ENCODE measurements at regions not wholly inside any gene's neighbourhood (a gene's known extent, or its start where the extent isn't known, plus 50 kb on each side); places are given as distances from the start of the nearest gene placed in this dataset.

GRCh38 chr16:87066133-87067002 lies 250.8 kb downstream of the C16orf95 start:
- DNase-seq (ENCODE audit: low read depth in 2 of 2), result no peak

- DNase-seq (ENCODE audit: low read depth in 2 of 2), result no peak
These were observed 250.1 kb downstream of the C16orf95 start for GRCh38 chr16:87067003-87067556.

GRCh38 chr16:87067836-87068761 lies 249.1 kb downstream of the C16orf95 start:
- DNase-seq (ENCODE audit: low read depth in 2 of 2), result no peak

GRCh38 chr16:87068762-87069150 lies 248.4 kb downstream of the C16orf95 start:
- DNase-seq (ENCODE audit: low read depth in 2 of 2), result no peak

- DNase-seq (ENCODE audit: low read depth in 2 of 2), result no peak
These were observed 246.5 kb downstream of the C16orf95 start for GRCh38 chr16:87070657-87071056.

GRCh38 chr16:87072101-87072500 lies 245.1 kb downstream of the C16orf95 start:
- DNase-seq (ENCODE audit: low read depth in 2 of 2), result no peak

GRCh38 chr16:87074641-87075318 lies 242.4 kb downstream of the C16orf95 start:
- DNase-seq (ENCODE audit: low read depth in 2 of 2), result no peak

- DNase-seq (ENCODE audit: low read depth in 2 of 2), result no peak
These were observed 241.8 kb downstream of the C16orf95 start for GRCh38 chr16:87075319-87075860.

- DNase-seq (ENCODE audit: low read depth in 2 of 2), result no peak
These were observed 240.8 kb downstream of the C16orf95 start for GRCh38 chr16:87076331-87076949.

- DNase-seq (ENCODE audit: low read depth in 2 of 2), result peak in 1 of 2 experiments; percentile 51
These were observed 240.0 kb downstream of the C16orf95 start for GRCh38 chr16:87076950-87077749.

GRCh38 chr16:87077750-87078127 lies 239.5 kb downstream of the C16orf95 start:
- no peak for DNase-seq (ENCODE audit: low read depth in 2 of 2)

- no peak for DNase-seq (ENCODE audit: low read depth in 2 of 2)
These were observed 236.5 kb downstream of the C16orf95 start for GRCh38 chr16:87080571-87081167.

- no peak for DNase-seq (ENCODE audit: low read depth in 2 of 2)
These were observed 231.8 kb downstream of the C16orf95 start for GRCh38 chr16:87085441-87085840.

GRCh38 chr16:87086156-87086555 lies 231.0 kb downstream of the C16orf95 start:
- DNase-seq (ENCODE audit: low read depth in 2 of 2), result no peak

- no peak for DNase-seq (ENCODE audit: low read depth in 2 of 2)
These were observed 230.6 kb downstream of the C16orf95 start for GRCh38 chr16:87086575-87086974.

GRCh38 chr16:87092958-87093357 lies 224.2 kb downstream of the C16orf95 start:
- DNase-seq (ENCODE audit: low read depth in 2 of 2), result no peak

GRCh38 chr16:87093804-87094555 lies 223.2 kb downstream of the C16orf95 start:
- DNase-seq (ENCODE audit: low read depth in 2 of 2), result no peak

- DNase-seq (ENCODE audit: low read depth in 2 of 2), result no peak
These were observed 222.7 kb downstream of the C16orf95 start for GRCh38 chr16:87094556-87094865.

GRCh38 chr16:87095271-87095670 lies 221.9 kb downstream of the C16orf95 start:
- DNase-seq (ENCODE audit: low read depth in 2 of 2), result no peak

All from stimulated activated CD4-positive, alpha-beta T cell treated with anti-CD3 and anti-CD28 coated beads, Interleukin-12 subunit alpha, Interleukin-12 subunit beta, amount 100 ng/mL, for 24 hours (primary cell).